ENCODE measurements at regions not wholly inside any gene's neighbourhood (a gene's known extent, or its start where the extent isn't known, plus 50 kb on each side); places are given as distances from the start of the nearest gene placed in this dataset.

- DNase-seq (no peak), ATAC-seq (ENCODE audit: low read depth) (no peak)
- Histone ChIP-seq H3K4me1 (ENCODE audit: control insufficient read depth, insufficient read depth, low read length) (no peaks in the 10 kb centered on the region), H3K27me3 (ENCODE audit: control insufficient read depth, insufficient read depth, low read length) (peaks cover 13% of the 10 kb centered on the region), H4K5ac (ENCODE audit: low read depth, low read length) (no peak overlapping the region), H2BK20ac (ENCODE audit: low read depth, low read length) (no peak overlapping the region), H3K27ac (ENCODE audit: insufficient read depth, low read length) (no peak overlapping the region), H3K4me3 (ENCODE audit: insufficient read depth, low read depth, low read length) (no peak overlapping the region), H2BK15ac (ENCODE audit: low read depth, low read length) (no peak overlapping the region), H3K18ac (ENCODE audit: low read depth, low read length) (no peak overlapping the region), H3K9me3 (ENCODE audit: control insufficient read depth, insufficient read depth, low read length) (no peaks in the 10 kb centered on the region; the same call in 1 of the 2 replicates), H2AK9ac (replicated peaks; ENCODE audit: low read depth, low read length, poor library complexity) (no peak overlapping the region), H3K4ac (ENCODE audit: low read depth, low read length) (no peak overlapping the region), H4K20me1 (ENCODE audit: insufficient read depth, low read length) (no peaks in the 10 kb centered on the region), H4K91ac (ENCODE audit: insufficient read depth, low read depth, low read length) (no peak overlapping the region), H3K9me1 (ENCODE audit: insufficient read depth, low read length) (no peaks in the 10 kb centered on the region), H3K23ac (ENCODE audit: low read depth, low read length) (no peak overlapping the region), H3K4me2 (ENCODE audit: low read depth, low read length) (no peak overlapping the region), H2BK5ac (ENCODE audit: low read depth, low read length, poor library complexity, severe bottlenecking) (no peak overlapping the region), H3K14ac (replicated peaks; ENCODE audit: low read depth, low read length) (no peak overlapping the region), H2AK5ac (ENCODE audit: low read depth, low read length) (no peak overlapping the region), H3K9ac (ENCODE audit: low read depth, low read length) (no peak overlapping the region), H3K79me1 (ENCODE audit: low read depth in 1 of 2, low read length in 2 of 2) (no peaks in the 10 kb centered on the region), H3K56ac (ENCODE audit: extremely low read depth, insufficient read depth, low read length) (no peak overlapping the region), H2AFZ (replicated peaks; ENCODE audit: low read length, poor library complexity) (peak overlapping the region; percentile 17), H2BK120ac (ENCODE audit: low read depth, low read length) (no peak overlapping the region), H4K8ac (ENCODE audit: low read depth in 2 of 2, low read length in 2 of 2) (no peak overlapping the region), H3K36me3 (ENCODE audit: control insufficient read depth, insufficient read depth, low read length) (no peaks in the 10 kb centered on the region)
- TF ChIP-seq CHD1 (IDR thresholded peaks at IDR 0.05; ENCODE audit: low read depth, low read length) (no peak), SMC3 (IDR thresholded peaks at IDR 0.05; ENCODE audit: low read depth, low read length) (no peak), BHLHE40 (IDR thresholded peaks at IDR 0.05; ENCODE audit: low read depth, low read length) (no peak), NFE2L2 (IDR thresholded peaks at IDR 0.05; ENCODE audit: low read depth, low read length) (no peak), RAD21 (IDR thresholded peaks at IDR 0.05; ENCODE audit: low read length) (no peak), RFX5 (IDR thresholded peaks at IDR 0.05; ENCODE audit: low read depth, low read length) (no peak), MAFK (IDR thresholded peaks at IDR 0.05; ENCODE audit: low read depth, low read length) (no peak), RCOR1 (IDR thresholded peaks at IDR 0.05; ENCODE audit: insufficient replicate concordance, low read length) (no peak), POLR2A (IDR thresholded peaks at IDR 0.05; ENCODE audit: low read depth, low read length) (no peak), FOS (IDR thresholded peaks at IDR 0.05; ENCODE audit: low read depth, low read length) (no peak), MAZ (IDR thresholded peaks at IDR 0.05; ENCODE audit: borderline replicate concordance, low read depth, low read length) (no peak), MXI1 (IDR thresholded peaks at IDR 0.05; ENCODE audit: borderline replicate concordance, low read depth, low read length) (no peak), CEBPB (IDR thresholded peaks at IDR 0.05; ENCODE audit: low read depth, low read length) (no peak)
- TF ChIP-seq, protein P1, sequence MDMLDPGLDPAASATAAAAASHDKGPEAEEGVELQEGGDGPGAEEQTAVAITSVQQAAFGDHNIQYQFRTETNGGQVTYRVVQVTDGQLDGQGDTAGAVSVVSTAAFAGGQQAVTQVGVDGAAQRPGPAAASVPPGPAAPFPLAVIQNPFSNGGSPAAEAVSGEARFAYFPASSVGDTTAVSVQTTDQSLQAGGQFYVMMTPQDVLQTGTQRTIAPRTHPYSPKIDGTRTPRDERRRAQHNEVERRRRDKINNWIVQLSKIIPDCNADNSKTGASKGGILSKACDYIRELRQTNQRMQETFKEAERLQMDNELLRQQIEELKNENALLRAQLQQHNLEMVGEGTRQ (IDR thresholded peaks at IDR 0.05; ENCODE audit: low read depth, low read length): no peak
- TF ChIP-seq, protein P2, sequence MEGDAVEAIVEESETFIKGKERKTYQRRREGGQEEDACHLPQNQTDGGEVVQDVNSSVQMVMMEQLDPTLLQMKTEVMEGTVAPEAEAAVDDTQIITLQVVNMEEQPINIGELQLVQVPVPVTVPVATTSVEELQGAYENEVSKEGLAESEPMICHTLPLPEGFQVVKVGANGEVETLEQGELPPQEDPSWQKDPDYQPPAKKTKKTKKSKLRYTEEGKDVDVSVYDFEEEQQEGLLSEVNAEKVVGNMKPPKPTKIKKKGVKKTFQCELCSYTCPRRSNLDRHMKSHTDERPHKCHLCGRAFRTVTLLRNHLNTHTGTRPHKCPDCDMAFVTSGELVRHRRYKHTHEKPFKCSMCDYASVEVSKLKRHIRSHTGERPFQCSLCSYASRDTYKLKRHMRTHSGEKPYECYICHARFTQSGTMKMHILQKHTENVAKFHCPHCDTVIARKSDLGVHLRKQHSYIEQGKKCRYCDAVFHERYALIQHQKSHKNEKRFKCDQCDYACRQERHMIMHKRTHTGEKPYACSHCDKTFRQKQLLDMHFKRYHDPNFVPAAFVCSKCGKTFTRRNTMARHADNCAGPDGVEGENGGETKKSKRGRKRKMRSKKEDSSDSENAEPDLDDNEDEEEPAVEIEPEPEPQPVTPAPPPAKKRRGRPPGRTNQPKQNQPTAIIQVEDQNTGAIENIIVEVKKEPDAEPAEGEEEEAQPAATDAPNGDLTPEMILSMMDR (conservative IDR thresholded peaks at IDR 0.05; ENCODE audit: low read depth, low read length): no peak
- TF ChIP-seq, protein P3, sequence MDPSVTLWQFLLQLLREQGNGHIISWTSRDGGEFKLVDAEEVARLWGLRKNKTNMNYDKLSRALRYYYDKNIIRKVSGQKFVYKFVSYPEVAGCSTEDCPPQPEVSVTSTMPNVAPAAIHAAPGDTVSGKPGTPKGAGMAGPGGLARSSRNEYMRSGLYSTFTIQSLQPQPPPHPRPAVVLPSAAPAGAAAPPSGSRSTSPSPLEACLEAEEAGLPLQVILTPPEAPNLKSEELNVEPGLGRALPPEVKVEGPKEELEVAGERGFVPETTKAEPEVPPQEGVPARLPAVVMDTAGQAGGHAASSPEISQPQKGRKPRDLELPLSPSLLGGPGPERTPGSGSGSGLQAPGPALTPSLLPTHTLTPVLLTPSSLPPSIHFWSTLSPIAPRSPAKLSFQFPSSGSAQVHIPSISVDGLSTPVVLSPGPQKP (IDR thresholded peaks at IDR 0.05; ENCODE audit: borderline replicate concordance, low read depth, low read length): no peak
- BruUV-seq (replicated peaks): no TSS peak
- POLR2A ChIA-PET (ENCODE audit: unreplicated experiment): interaction anchor here (0.6 kb wide), 1 partner anchor 549 kb away, joined by 3 read pairs; no protein-coding TSS in a partner anchor
- in situ Hi-C loops (cut with MboI; ENCODE audit: low sequenced_read_pairs) (no loop called here), dilution Hi-C loops (cut with HindIII; ENCODE audit: low sequenced_read_pairs, unreplicated experiment) (no loop called here), intact Hi-C loops (cut with micrococcal nuclease) (no loop called here)
- CTCF ChIA-PET: no interaction called here
- WGBS, 2 experiments (ENCODE audit: extremely low coverage in 2 of 2, insufficient read length in 1 of 2): no CpG with 5 or more reads among the region's 3 CpGs
These were observed 276.3 kb downstream of the PTTG2 start for GRCh38 chr4:38236503-38236902.

Measured in IMR-90 (cell line).